ENCODE measurements at regions not wholly inside any gene's neighbourhood (a gene's known extent, or its start where the extent isn't known, plus 50 kb on each side); places are given as distances from the start of the nearest gene placed in this dataset.

GRCh38 chr12:116426391-116427136 lies 132.6 kb upstream of the MAP1LC3B2 start (continued):
- TF ChIP-seq ZNF18 (tag by site-specific recombination; IDR thresholded peaks at IDR 0.05) (no peak), GLIS1 (tag by site-specific recombination; IDR thresholded peaks at IDR 0.05) (peak; percentile 26; the same call in 1 of the 2 replicates), PATZ1 (tag by site-specific recombination; IDR thresholded peaks at IDR 0.05) (peak; percentile 33; the same call in 1 of the 2 replicates), BCL6B (tag by site-specific recombination; IDR thresholded peaks at IDR 0.05) (no peak), ZFP3 (tag by site-specific recombination; IDR thresholded peaks at IDR 0.05; ENCODE audit: low read depth) (no peak), ZFHX2 (tag by site-specific recombination; conservative IDR thresholded peaks at IDR 0.05) (0 out of 2 replicates have a peak, but pooled peaks have one; percentile 19), ZNF629 (tag by site-specific recombination; IDR thresholded peaks at IDR 0.05) (no peak), ZNF426 (tag by site-specific recombination; IDR thresholded peaks at IDR 0.05) (no peak), ZFP41 (tag by site-specific recombination; IDR thresholded peaks at IDR 0.05; ENCODE audit: borderline replicate concordance) (no peak), ZNF596 (tag by site-specific recombination; IDR thresholded peaks at IDR 0.05) (no peak), ZNF157 (tag by site-specific recombination; IDR thresholded peaks at IDR 0.05) (no peak), ZNF76 (tag by site-specific recombination; IDR thresholded peaks at IDR 0.05; ENCODE audit: borderline replicate concordance, low read depth) (no peak), WT1 (tag by site-specific recombination; IDR thresholded peaks at IDR 0.05) (peak; percentile 57), CTCF (tag by site-specific recombination; IDR thresholded peaks at IDR 0.05) (no peak), KLF16 (tag by site-specific recombination; IDR thresholded peaks at IDR 0.05) (no peak)

- ChIA-PET POLR2A (interaction anchor here (0.8 to 1.1 kb wide), 3 partner anchors 21 to 175 kb away, joined by 3 to 5 read pairs (median 3); no protein-coding TSS in a partner anchor), CTCF (interaction anchor here (0.6 to 1.8 kb wide), 2 partner anchors 105 to 173 kb away, joined by 5 read pairs; no protein-coding TSS in a partner anchor)
- Histone ChIP-seq H3K4me1 (ENCODE audit: control insufficient read depth, insufficient read depth, low read length) (peaks cover 6% of the 10 kb centered on the region; the same call in 1 of the 2 replicates), H3K4me3 (ENCODE audit: low read depth, low read length) (no peak overlapping the region), H3K9me3 (ENCODE audit: control insufficient read depth, insufficient read depth, low read depth, low read length) (no peaks in the 10 kb centered on the region), H3K27ac (ENCODE audit: extremely low read depth, low read depth, low read length) (no peak overlapping the region), H3K36me3 (ENCODE audit: control insufficient read depth in 2 of 2, insufficient read depth in 1 of 2, low read length in 2 of 2) (no peaks in the 10 kb centered on the region)
- TF ChIP-seq MEIS1 (CRISPR knock-in tag; IDR thresholded peaks at IDR 0.05; ENCODE audit: borderline replicate concordance) (no peak), ZNF639 (tag by site-specific recombination; IDR thresholded peaks at IDR 0.05) (no peak), ZNF501 (tag by site-specific recombination; IDR thresholded peaks at IDR 0.05) (no peak), ZNF2 (tag by site-specific recombination; IDR thresholded peaks at IDR 0.05) (no peak), ZNF776 (tag by site-specific recombination; IDR thresholded peaks at IDR 0.05; ENCODE audit: borderline replicate concordance) (no peak), ZNF23 (tag by site-specific recombination; IDR thresholded peaks at IDR 0.05; ENCODE audit: borderline replicate concordance) (no peak), ZNF830 (tag by site-specific recombination; IDR thresholded peaks at IDR 0.05; ENCODE audit: low read depth) (no peak), ZNF416 (tag by site-specific recombination; IDR thresholded peaks at IDR 0.05) (no peak), SCRT2 (tag by site-specific recombination; IDR thresholded peaks at IDR 0.05) (no peak)
Observed at GRCh38 chr12:116427200-116427930, 131.8 kb upstream of the MAP1LC3B2 start.
